ENCODE measurements at regions not wholly inside any gene's neighbourhood (a gene's known extent, or its start where the extent isn't known, plus 50 kb on each side); places are given as distances from the start of the nearest gene placed in this dataset.
"Not testable (repeated sequence)": the region's sequence is repeated elsewhere in the genome, so short reads cannot be mapped to it uniquely, and the experiment has no call there.

- Histone ChIP-seq H3K36me3 (ENCODE audit: insufficient read depth, low read length) (no peaks in the 10 kb centered on the region), H3K9ac (ENCODE audit: low read length) (no peak overlapping the region), H3K27ac (ENCODE audit: low read depth, low read length, poor library complexity, severe bottlenecking) (no peak overlapping the region), H3K4me2 (ENCODE audit: low read length) (no peak overlapping the region), H3K4me3 (ENCODE audit: low read depth, low read length, poor library complexity, severe bottlenecking) (no peak overlapping the region), H3K27me3 (ENCODE audit: insufficient read depth, low read length) (no peaks in the 10 kb centered on the region), H4K20me1 (ENCODE audit: insufficient read depth, low read length) (no peaks in the 10 kb centered on the region), H3K79me2 (ENCODE audit: insufficient read depth, low read length) (no peaks in the 10 kb centered on the region), H2AFZ (ENCODE audit: low read length) (no peak overlapping the region), H3K9me2 (ENCODE audit: low read depth, low read length) (no peaks in the 10 kb centered on the region), H3K9me3 (ENCODE audit: low read length) (no peaks in the 10 kb centered on the region), H3F3A (ENCODE audit: insufficient read depth, low read length) (no peaks in the 10 kb centered on the region), H3K4me1 (ENCODE audit: insufficient read depth, low read length, severe bottlenecking) (no peaks in the 10 kb centered on the region)
- TF ChIP-seq, protein P1, sequence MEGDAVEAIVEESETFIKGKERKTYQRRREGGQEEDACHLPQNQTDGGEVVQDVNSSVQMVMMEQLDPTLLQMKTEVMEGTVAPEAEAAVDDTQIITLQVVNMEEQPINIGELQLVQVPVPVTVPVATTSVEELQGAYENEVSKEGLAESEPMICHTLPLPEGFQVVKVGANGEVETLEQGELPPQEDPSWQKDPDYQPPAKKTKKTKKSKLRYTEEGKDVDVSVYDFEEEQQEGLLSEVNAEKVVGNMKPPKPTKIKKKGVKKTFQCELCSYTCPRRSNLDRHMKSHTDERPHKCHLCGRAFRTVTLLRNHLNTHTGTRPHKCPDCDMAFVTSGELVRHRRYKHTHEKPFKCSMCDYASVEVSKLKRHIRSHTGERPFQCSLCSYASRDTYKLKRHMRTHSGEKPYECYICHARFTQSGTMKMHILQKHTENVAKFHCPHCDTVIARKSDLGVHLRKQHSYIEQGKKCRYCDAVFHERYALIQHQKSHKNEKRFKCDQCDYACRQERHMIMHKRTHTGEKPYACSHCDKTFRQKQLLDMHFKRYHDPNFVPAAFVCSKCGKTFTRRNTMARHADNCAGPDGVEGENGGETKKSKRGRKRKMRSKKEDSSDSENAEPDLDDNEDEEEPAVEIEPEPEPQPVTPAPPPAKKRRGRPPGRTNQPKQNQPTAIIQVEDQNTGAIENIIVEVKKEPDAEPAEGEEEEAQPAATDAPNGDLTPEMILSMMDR (IDR thresholded peaks at IDR 0.05; ENCODE audit: low read length), result no peak
- no peak for TF ChIP-seq EZH2 (IDR thresholded peaks at IDR 0.05; ENCODE audit: borderline replicate concordance, low read length)
These were observed 213.8 kb downstream of the DUSP10 start for GRCh38 chr1:221527886-221528624.

DNA sequence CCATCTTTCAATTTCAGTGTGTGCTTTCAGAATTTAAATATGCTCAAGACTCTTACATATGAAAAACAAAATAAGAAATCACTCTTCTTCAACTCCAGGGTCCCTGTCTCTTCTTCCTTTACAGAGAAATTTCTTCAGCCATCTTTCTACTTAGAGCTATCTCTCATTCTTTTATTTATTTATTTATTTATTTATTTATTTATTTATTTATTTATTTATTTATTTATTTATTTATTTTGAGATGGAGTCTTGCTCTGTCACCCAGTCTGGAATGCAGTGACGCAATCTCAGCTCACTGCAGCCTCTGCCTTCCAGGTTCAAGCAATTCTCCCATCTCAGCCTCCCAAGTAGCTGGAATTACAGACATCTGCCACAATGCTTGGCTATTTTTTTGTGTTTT, 211.7 kb downstream of the DUSP10 start:
- H3K27ac ChIP-seq (ENCODE audit: low read depth, low read length, poor library complexity, severe bottlenecking); H3K79me2 ChIP-seq (ENCODE audit: insufficient read depth, low read length); H2AFZ ChIP-seq (ENCODE audit: low read length); H3F3A ChIP-seq (ENCODE audit: insufficient read depth, low read length); H3K4me2 ChIP-seq (ENCODE audit: low read length); H3K9ac ChIP-seq (ENCODE audit: low read length); H3K36me3 ChIP-seq (ENCODE audit: insufficient read depth, low read length); H3K9me3 ChIP-seq (ENCODE audit: low read length); H4K20me1 ChIP-seq (ENCODE audit: insufficient read depth, low read length); H3K4me3 ChIP-seq (ENCODE audit: low read depth, low read length, poor library complexity, severe bottlenecking); H3K27me3 ChIP-seq (ENCODE audit: insufficient read depth, low read length); H3K4me1 ChIP-seq (ENCODE audit: insufficient read depth, low read length, severe bottlenecking); H3K9me2 ChIP-seq (ENCODE audit: low read depth, low read length): not testable (repeated sequence)

DNA sequence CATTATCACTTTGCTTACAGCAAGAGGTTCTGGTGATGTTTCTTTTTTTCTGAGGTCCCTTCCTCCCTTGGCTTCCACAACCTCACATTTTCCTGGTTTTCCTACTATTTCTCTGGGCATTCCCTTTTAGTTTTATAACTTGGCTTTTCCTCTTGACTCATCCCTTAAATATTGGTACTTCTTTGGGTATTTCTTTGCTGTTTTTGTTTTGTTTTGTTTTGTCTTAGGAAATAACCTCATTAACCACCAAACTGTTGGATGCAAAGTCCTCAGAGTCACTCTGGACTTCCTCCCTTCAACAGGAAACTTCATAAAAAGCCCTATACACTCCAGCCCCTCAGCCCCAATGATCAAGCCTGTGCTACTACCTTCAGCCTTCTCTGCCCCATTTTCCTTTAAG, 211.1 kb downstream of the DUSP10 start:
- H3F3A ChIP-seq (ENCODE audit: insufficient read depth, low read length), result no peaks in the 10 kb centered on the region
- no peaks in the 10 kb centered on the region for H3K27me3 ChIP-seq (ENCODE audit: insufficient read depth, low read length)
- H3K9ac ChIP-seq (ENCODE audit: low read length), result no peak overlapping the region
- no peak overlapping the region for H2AFZ ChIP-seq (ENCODE audit: low read length)
- H3K4me3 ChIP-seq (ENCODE audit: low read depth, low read length, poor library complexity, severe bottlenecking), result no peak overlapping the region
- H3K9me3 ChIP-seq (ENCODE audit: low read length), result no peaks in the 10 kb centered on the region
- H3K4me2 ChIP-seq (ENCODE audit: low read length), result no peak overlapping the region
- H3K4me1 ChIP-seq (ENCODE audit: insufficient read depth, low read length, severe bottlenecking), result no peaks in the 10 kb centered on the region
- H3K36me3 ChIP-seq (ENCODE audit: insufficient read depth, low read length), result no peaks in the 10 kb centered on the region
- no peaks in the 10 kb centered on the region for H4K20me1 ChIP-seq (ENCODE audit: insufficient read depth, low read length)
- no peaks in the 10 kb centered on the region for H3K79me2 ChIP-seq (ENCODE audit: insufficient read depth, low read length)
- H3K27ac ChIP-seq (ENCODE audit: low read depth, low read length, poor library complexity, severe bottlenecking), result no peak overlapping the region
- no peaks in the 10 kb centered on the region for H3K9me2 ChIP-seq (ENCODE audit: low read depth, low read length)
- no peak for TF ChIP-seq EZH2 (IDR thresholded peaks at IDR 0.05; ENCODE audit: borderline replicate concordance, low read length)
- TF ChIP-seq, protein P1 (IDR thresholded peaks at IDR 0.05; ENCODE audit: low read length), result no peak
